Activated CD4-positive, alpha-beta T cell treated with anti-CD3 and anti-CD28 coated beads for 36 hours (primary cell): ENCODE measurements at regions not wholly inside any gene's neighbourhood (a gene's known extent, or its start where the extent isn't known, plus 50 kb on each side); places are given as distances from the start of the nearest gene placed in this dataset.
"Not testable (repeated sequence)": the region's sequence is repeated elsewhere in the genome, so short reads cannot be mapped to it uniquely, and the experiment has no call there.

ENCODE experiments used
- ATAC-seq: fragments of 200-7000 bp; cut with Tn5 transposase; one replicate; pipeline ENCODE4 v1.10.0; 2021; ENCODE audit warnings: mild to moderate bottlenecking, moderate library complexity
- CTCF ChIA-PET: fragments of 350-600 bp; sonication (Branson Sonifier 250); formaldehyde crosslinking; loops from one replicate; lab custom pipeline; 2021; ENCODE audit warnings: antibody characterized with exemption; lab: Charles Lee
- POLR2A ChIA-PET: fragments of 350-600 bp; sonication (Branson Sonifier 250); formaldehyde crosslinking; loops from one replicate; lab custom pipeline; 2021; ENCODE audit warnings: antibody characterized with exemption, inconsistent platforms; lab: Charles Lee
- DNase-seq: peaks from one replicate; pipeline ENCODE4 v3.0.0-alpha.2; 2020
- H3K27ac Mint-ChIP-seq: one replicate; pipeline ENCODE4 v1.8.0; 2021; ENCODE audit warnings: mixed read lengths
- H3K27me3 Mint-ChIP-seq: one replicate; pipeline ENCODE4 v1.8.0; 2021; ENCODE audit warnings: mixed read lengths
- H3K36me3 Mint-ChIP-seq: one replicate; pipeline ENCODE4 v1.8.0; 2021; ENCODE audit warnings: low read depth, mixed read lengths
- H3K4me1 Mint-ChIP-seq: one replicate; pipeline ENCODE4 v1.8.0; 2021; ENCODE audit warnings: mixed read lengths
- H3K4me3 Mint-ChIP-seq: one replicate; pipeline ENCODE4 v1.8.0; 2021; ENCODE audit warnings: mild to moderate bottlenecking, moderate library complexity, mixed read lengths
- H3K9me3 Mint-ChIP-seq: one replicate; pipeline ENCODE4 v1.8.0; 2021; ENCODE audit warnings: low read depth, mixed read lengths
- intact Hi-C, 2 experiments: fragments of 100-400 bp; cut with DNase I in 1 of 2; cut with micrococcal nuclease in 1 of 2; formaldehyde crosslinking; loops; one replicate each; pipeline versions ENCODE4 v1.14.2 to v1.15.1; 2022 to 2024; cut with DNase I, micrococcal nuclease

DNA sequence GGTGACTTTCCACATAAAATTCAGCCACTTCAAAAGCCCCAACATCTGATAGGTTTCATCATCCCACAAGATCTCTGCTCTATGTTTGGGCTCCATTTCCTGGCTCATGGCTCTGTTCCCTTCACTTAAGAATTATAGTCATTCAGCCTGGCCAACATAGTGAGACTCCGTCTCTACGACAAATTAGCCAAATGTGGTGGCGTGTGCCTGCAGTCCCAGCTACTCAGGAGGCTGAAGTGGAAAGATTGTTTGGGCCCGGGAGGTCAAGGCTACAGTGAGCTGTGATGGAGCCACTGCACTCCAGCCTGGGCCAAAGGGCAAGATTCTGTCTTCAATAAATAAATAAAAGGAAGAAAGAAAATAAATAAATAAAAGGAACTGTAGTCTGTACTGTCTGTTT is 57.9 kb upstream of the CTSV start:
- ChIA-PET CTCF (no interaction called here), POLR2A (no interaction called here)
- no peaks in the 10 kb centered on the region for H3K9me3 Mint-ChIP-seq
- H3K27ac Mint-ChIP-seq: no peak overlapping the region
- H3K36me3 Mint-ChIP-seq: no peaks in the 10 kb centered on the region
- ATAC-seq: no peak
- no peak overlapping the region for H3K4me3 Mint-ChIP-seq
- H3K27me3 Mint-ChIP-seq: peaks cover 12% of the 10 kb centered on the region
- no peak for DNase-seq
- no peaks in the 10 kb centered on the region for H3K4me1 Mint-ChIP-seq
- intact Hi-C loops: no loop called here

- intact Hi-C loops, CTCF ChIA-PET, ATAC-seq, H3K36me3 Mint-ChIP-seq, DNase-seq, H3K9me3 Mint-ChIP-seq, H3K4me1 Mint-ChIP-seq, H3K4me3 Mint-ChIP-seq, H3K27ac Mint-ChIP-seq: not testable (repeated sequence)
- POLR2A ChIA-PET: interaction anchor here (0.7 kb wide), 1 partner anchor 38 kb away, joined by 3 read pairs; no protein-coding TSS in a partner anchor
- peaks cover 37% of the 10 kb centered on the region for H3K27me3 Mint-ChIP-seq
Observed at GRCh38 chr9:97089361-97089760, 50.4 kb upstream of the CTSV start.
